Activated T-cell treated with anti-CD3 and anti-CD28 coated beads, Interleukin-2, amount 50 U/mL, for 72 hours (primary cell): ENCODE measurements at regions not wholly inside any gene's neighbourhood (a gene's known extent, or its start where the extent isn't known, plus 50 kb on each side); places are given as distances from the start of the nearest gene placed in this dataset.

ENCODE experiments used
- ATAC-seq, 2 donors: fragments of 150-1000 bp; cut with Tn5 transposase; replicated peaks in 1 of 2; 2 replicates each; pipeline ENCODE4 v1.10.0; 2021; ENCODE audit warnings: moderate library complexity in 2 of 2, mild to moderate bottlenecking in 1 of 2
- DNase-seq, 2 donors: peaks; one replicate each; pipeline ENCODE4 v3.0.0; 2021 to 2022; ENCODE audit warnings: mixed read lengths in 1 of 2
- H3K27ac Mint-ChIP-seq: one replicate; pipeline ENCODE4 v1.8.0; 2022; ENCODE audit warnings: mild to moderate bottlenecking, moderate library complexity, mixed read lengths
- H3K27me3 Mint-ChIP-seq: one replicate; pipeline ENCODE4 v1.8.0; 2022; ENCODE audit warnings: low read depth, mixed read lengths
- H3K36me3 Mint-ChIP-seq, 2 donors: one replicate each; pipeline ENCODE4 v1.8.0; 2022; ENCODE audit warnings: mixed read lengths in 2 of 2, mild to moderate bottlenecking in 1 of 2; ENCODE audit not compliant: insufficient read depth in 2 of 2
- H3K4me1 Mint-ChIP-seq: one replicate; pipeline ENCODE4 v1.8.0; 2022; ENCODE audit warnings: low read depth, mixed read lengths
- H3K4me3 Mint-ChIP-seq, 2 donors: one replicate each; pipeline ENCODE4 v1.8.0; 2022; ENCODE audit warnings: mild to moderate bottlenecking in 2 of 2, mixed read lengths in 2 of 2, moderate library complexity in 2 of 2
- H3K9me3 Mint-ChIP-seq, 2 donors: one replicate each; pipeline ENCODE4 v1.8.0; 2022; ENCODE audit warnings: mixed read lengths in 2 of 2

DNA sequence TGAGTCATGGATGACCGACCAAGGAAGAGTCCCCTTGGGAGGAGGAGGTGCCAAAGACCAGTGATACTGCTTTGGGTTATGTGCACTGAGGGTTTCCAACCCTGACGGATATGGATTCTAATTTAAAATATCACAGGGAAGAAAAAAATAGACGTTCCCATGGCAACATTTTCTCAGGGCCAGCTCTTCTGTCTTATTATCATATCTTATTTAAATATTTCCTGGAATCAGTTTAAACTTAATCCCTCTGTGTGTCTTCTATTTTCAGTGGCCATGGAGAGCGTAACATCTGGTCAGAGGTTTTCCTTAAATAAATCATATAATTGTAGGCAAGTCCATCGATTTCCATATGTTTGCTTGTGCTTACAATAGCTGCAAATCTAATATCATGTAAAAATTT is 205.4 kb upstream of the FMN2 start:
- Mint-ChIP-seq H3K4me3 (no peak overlapping the region), H3K9me3 (no peaks in the 10 kb centered on the region), H3K27me3 (no peaks in the 10 kb centered on the region), H3K4me1 (no peaks in the 10 kb centered on the region), H3K27ac (no peak overlapping the region), H3K36me3 (no peaks in the 10 kb centered on the region)
- DNase-seq (no peak), ATAC-seq (no peak)

DNA sequence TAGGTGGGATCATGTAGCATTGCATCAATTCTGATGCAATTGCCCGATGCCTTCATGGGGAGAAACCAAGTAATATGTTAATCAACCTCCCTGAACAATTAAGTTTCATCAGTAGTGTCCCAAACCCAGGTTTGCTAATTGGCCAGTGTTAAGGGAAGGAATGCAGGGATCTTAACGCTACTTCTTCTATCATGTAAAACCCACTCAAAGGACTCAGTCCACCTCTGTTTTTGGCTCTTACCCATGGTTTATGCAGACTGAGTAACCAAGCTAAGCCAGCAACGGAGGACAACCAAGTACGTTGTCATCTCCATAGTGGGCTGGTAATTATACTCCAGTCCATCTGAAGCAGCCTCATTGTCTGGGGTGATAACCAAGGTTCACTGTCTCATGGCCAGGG is 203.0 kb upstream of the FMN2 start:
- DNase-seq (no peak), ATAC-seq (no peak)
- H3K9me3 Mint-ChIP-seq: no peaks in the 10 kb centered on the region
- H3K4me3 Mint-ChIP-seq: no peak overlapping the region
- H3K36me3 Mint-ChIP-seq: no peaks in the 10 kb centered on the region
- no peaks in the 10 kb centered on the region for H3K27me3 Mint-ChIP-seq
- no peak overlapping the region for H3K27ac Mint-ChIP-seq
- no peaks in the 10 kb centered on the region for H3K4me1 Mint-ChIP-seq

DNA sequence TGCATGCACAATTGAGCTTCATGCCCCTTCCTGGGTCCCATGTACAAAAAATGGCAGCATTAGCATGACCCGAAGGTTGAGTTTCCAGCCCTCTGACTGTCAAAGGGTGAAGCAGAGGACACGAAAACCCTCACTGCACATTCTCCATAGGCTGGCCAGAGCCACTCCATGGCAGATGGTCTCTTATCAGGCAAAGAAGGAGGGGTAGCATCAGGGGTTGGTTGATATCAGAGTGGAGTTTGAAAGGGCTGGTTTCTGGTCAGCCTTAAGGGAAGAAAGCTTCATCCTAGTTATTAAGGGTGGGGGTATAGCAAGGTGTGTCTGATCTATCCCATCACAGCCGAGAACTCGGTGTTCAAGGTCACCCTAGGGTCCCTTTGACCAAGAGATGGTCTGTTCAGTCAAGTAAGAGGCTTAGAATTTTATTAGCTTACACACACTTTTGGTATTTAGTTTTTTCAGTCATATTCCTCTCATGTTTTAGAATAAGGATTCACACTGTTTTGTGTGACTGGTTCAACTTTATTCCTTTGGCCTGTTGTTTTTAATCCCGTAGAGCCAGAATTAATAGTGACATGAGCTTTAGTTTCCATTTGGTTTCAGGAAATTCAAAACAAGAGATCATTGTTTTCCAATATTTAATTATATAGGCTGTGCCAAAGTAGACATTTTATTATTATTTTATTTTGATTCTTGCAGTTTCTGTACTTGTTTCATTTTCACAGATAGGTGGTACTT is 199.9 kb upstream of the FMN2 start:
- peaks cover 7% of the 10 kb centered on the region for H3K27me3 Mint-ChIP-seq
- H3K27ac Mint-ChIP-seq: no peak overlapping the region
- DNase-seq (no peak), ATAC-seq (no peak)
- H3K36me3 Mint-ChIP-seq: no peaks in the 10 kb centered on the region
- H3K9me3 Mint-ChIP-seq: peaks cover 0 to 2% of the 10 kb centered on the region in 2 donors
- no peak overlapping the region for H3K4me3 Mint-ChIP-seq
- no peaks in the 10 kb centered on the region for H3K4me1 Mint-ChIP-seq

DNA sequence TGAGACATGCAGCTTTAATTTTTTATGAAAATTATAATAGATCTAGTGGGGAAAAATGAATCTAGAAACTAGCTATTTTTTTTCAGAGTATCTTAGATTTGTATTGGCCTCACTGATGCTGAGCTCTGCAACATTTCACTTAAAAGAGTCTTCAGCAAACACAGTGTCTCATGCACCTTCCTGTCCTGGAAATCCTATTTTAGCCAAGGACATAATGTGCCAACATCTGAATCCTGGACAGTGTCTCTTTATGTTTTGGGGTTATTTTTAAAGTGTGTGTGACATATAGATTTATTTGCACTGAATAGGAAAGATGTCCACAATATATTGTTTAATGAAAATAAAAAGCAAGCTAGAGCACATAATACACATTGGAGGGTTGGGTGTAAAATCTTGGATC is 199.1 kb upstream of the FMN2 start:
- Mint-ChIP-seq H3K4me3 (no peak overlapping the region), H3K4me1 (no peaks in the 10 kb centered on the region), H3K36me3 (no peaks in the 10 kb centered on the region), H3K27me3 (peaks cover 7% of the 10 kb centered on the region), H3K9me3 (peaks cover 0 to 2% of the 10 kb centered on the region in 2 donors), H3K27ac (no peak overlapping the region)
- DNase-seq: no peak
- no peak for ATAC-seq

DNA sequence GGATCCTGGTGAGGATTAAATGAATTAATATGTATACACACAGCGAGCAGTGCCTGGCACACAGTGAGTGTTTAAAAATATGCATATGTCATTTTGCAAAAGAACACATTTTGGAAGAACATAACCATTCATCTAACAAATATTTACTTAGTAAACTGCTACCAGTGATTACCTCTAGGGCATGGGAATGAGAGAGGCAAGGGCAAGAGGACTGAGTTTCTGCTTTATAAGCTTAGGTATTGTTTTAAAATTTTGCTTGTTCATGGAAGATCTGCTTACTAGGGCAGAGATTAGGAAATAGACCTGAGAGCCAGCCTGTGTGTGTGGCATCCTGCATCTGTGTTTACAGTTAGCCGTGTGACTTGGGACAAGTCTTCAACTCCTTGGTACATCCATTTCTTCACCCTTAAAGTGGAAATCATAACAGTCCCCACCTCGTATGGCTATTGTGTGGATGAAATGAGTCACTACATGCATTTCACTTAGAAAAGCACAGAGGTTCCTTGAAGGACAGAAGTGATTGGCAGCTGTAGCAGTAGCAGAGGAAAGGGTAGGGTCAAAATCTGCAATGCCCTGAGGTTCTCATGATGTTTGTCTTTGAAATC is 198.5 kb upstream of the FMN2 start:
- no peak overlapping the region for H3K27ac Mint-ChIP-seq
- peaks cover 4% of the 10 kb centered on the region for H3K4me1 Mint-ChIP-seq
- no peak overlapping the region for H3K4me3 Mint-ChIP-seq
- peaks cover 0 to 2% of the 10 kb centered on the region in 2 donors for H3K9me3 Mint-ChIP-seq
- ATAC-seq (peak in 1 of 2 donors; percentile 35), DNase-seq (no peak)
- peaks cover 7% of the 10 kb centered on the region for H3K27me3 Mint-ChIP-seq
- no peaks in the 10 kb centered on the region for H3K36me3 Mint-ChIP-seq

DNA sequence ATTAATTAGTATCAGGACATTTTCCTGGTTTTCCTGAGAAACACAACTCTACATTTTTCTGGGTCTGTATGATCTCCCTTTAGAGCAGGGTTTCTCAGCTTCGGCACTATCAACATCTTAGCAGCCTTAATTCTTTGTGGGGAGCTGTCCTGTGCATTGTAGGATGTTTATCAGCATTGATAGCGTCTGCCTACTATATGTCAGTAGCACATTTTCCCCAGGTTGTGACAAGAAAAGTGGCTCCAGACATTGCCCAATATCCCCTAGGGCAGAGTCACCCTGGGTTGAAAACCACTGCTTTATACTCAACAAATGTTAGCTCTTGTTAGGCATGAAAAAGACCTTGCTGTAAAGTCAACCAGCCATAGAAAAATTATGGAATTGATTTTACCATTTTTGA is 195.1 kb upstream of the FMN2 start:
- no peak for DNase-seq
- Mint-ChIP-seq H3K27me3 (peaks cover 7% of the 10 kb centered on the region), H3K4me1 (peaks cover 5% of the 10 kb centered on the region), H3K36me3 (no peaks in the 10 kb centered on the region), H3K27ac (no peak overlapping the region), H3K4me3 (no peak overlapping the region), H3K9me3 (peaks cover 0 to 2% of the 10 kb centered on the region in 2 donors)
- no peak for ATAC-seq

DNA sequence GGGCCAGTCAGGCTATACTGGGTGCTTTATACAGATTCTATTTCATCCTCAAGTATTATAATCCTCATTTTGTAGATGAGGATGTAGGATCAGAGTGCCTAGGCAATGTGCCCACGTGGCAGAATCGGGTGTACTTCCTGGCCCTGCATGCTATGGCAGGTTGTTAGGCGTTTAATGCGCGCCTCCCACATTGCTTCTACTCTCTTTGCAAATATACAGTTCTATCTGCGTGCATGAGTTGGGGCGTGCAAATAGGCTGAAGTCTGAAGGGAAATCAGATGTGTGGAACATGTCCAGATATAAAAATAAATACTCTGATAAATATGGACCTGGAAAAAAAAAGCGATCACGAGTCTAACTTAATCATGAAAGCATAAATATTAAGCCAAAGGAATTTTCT is 194.7 kb upstream of the FMN2 start:
- Mint-ChIP-seq H3K27me3 (peaks cover 7% of the 10 kb centered on the region), H3K27ac (no peak overlapping the region), H3K4me3 (no peak overlapping the region), H3K36me3 (no peaks in the 10 kb centered on the region), H3K4me1 (peaks cover 5% of the 10 kb centered on the region), H3K9me3 (peaks cover 0 to 2% of the 10 kb centered on the region in 2 donors)
- DNase-seq: no peak
- no peak for ATAC-seq

DNA sequence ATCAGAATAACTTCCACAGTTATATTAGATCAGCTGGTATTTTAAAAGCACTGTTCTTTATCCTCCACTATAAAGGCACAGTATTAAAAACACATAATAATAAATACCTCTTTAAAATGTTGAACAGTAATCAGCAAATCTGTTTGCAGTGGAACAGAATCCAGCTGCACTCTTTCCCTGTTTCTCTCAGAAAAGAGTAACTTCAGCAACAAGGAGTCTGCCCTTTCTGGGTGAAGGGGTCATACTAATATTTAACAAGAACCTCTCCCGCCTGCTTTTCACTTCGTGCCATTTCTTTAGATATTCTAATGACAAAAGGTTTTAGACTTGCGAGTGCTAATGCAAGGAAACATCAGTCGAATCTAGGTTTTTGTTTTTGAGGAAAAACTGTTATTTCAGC is 194.2 kb upstream of the FMN2 start:
- no peak for DNase-seq
- peaks cover 5% of the 10 kb centered on the region for H3K4me1 Mint-ChIP-seq
- H3K27ac Mint-ChIP-seq: no peak overlapping the region
- ATAC-seq: no peak
- H3K27me3 Mint-ChIP-seq: peaks cover 7% of the 10 kb centered on the region
- H3K9me3 Mint-ChIP-seq: peaks cover 0 to 2% of the 10 kb centered on the region in 2 donors
- no peaks in the 10 kb centered on the region for H3K36me3 Mint-ChIP-seq
- no peak overlapping the region for H3K4me3 Mint-ChIP-seq

DNA sequence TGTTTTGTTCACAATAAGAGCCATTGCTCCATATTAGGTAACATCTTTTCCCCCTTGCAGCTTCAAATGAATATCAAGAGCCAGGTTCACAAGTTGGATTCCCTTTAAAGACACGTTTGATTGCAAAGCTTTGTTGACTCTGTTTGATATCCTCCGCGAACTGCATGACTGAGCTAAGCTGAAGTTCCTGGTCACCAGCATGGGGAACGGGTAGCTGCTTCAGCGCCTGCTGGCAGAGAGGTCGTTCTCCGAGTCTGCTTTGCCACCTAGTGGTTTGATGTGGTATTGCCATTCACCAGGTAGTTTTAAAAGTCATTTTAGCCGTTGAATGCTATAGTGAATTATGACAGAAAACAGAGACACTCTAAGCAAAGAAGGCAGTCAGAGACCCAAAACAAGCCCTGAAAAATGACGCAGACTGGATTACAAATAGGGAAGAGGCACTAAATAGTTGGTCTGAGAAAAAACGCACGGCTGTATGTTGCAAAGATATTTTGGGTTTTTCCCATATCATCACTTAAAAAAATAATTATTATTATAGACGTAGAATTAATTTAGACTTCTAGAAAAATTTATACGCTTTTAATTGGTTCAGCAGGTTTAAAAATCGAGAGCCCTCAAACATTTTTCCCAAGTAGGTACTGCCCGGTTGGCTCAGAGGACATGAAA is 193.5 kb upstream of the FMN2 start:
- DNase-seq (peak; percentile 74 to 80), ATAC-seq (peak; percentile 94 to 96)
- Mint-ChIP-seq H3K27ac (no peak overlapping the region), H3K9me3 (peaks cover 0 to 2% of the 10 kb centered on the region in 2 donors), H3K27me3 (peaks cover 7% of the 10 kb centered on the region), H3K36me3 (no peaks in the 10 kb centered on the region), H3K4me1 (peaks cover 5% of the 10 kb centered on the region), H3K4me3 (no peak overlapping the region)

DNA sequence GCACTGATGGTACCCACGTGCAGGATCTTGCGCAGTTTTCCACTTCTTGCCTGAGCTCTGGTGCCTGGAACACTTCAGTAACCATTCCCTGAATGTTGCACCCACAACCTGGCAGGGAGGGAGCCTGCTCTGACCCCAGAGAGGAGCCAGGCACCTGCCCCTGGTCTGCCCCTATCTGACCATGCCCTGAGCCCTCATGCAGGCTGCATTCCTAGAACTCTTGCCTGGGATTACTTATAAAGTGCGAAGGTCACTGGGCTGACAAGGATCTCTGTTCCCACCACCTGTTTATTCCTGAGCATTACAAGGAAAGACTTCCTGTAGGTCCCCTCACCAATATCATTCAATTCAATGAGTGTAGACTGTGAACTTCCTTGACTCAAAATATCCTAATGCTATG is 191.9 kb upstream of the FMN2 start:
- Mint-ChIP-seq H3K4me1 (peaks cover 5% of the 10 kb centered on the region), H3K27me3 (peaks cover 7% of the 10 kb centered on the region), H3K4me3 (no peak overlapping the region), H3K36me3 (no peaks in the 10 kb centered on the region), H3K27ac (no peak overlapping the region), H3K9me3 (peaks cover 0 to 2% of the 10 kb centered on the region in 2 donors)
- ATAC-seq (no peak), DNase-seq (no peak)

DNA sequence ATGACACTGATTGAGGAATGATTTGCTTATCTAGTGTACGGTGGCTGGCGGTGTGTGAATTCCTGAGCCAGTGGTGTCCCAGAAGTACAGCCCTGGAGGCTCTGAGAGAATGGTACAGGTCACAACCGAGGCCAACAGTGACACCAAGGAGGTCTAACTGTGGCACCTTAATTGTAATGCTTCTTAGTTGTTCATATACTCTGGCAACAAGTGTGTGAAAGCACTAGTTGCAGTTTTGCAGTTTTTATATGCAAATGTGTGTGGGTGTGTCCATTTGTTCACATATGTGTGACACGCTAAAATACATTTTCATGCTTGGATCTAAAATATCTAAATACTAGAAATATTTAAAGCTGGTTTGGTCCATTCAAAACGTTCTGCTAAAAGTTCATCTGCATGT is 185.3 kb upstream of the FMN2 start:
- Mint-ChIP-seq H3K36me3 (no peaks in the 10 kb centered on the region), H3K4me1 (no peaks in the 10 kb centered on the region), H3K9me3 (no peaks in the 10 kb centered on the region), H3K27me3 (no peaks in the 10 kb centered on the region), H3K27ac (no peak overlapping the region), H3K4me3 (no peak overlapping the region)
- DNase-seq (no peak), ATAC-seq (no peak)

DNA sequence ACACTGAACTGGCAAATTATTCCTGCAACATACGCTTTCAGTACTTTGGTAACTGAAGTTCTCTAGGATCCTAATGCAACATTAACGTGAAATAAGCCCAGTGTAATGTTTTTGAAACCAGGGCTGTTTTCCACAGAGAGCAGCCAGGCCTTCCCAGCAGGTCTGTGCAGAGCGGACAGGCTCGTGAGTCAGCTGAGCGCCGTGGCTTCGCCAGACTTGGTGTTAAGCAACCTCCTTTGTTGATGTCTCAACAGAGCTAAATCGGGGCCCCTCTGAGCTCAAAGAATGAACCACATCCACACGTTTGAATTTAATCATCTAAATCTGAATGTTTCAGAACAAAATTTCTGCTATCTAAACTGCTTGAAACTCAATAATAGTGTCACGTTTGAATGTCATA is 181.8 kb upstream of the FMN2 start:
- H3K4me3 Mint-ChIP-seq: no peak overlapping the region
- H3K27me3 Mint-ChIP-seq: peaks cover 9% of the 10 kb centered on the region
- H3K36me3 Mint-ChIP-seq: no peaks in the 10 kb centered on the region
- DNase-seq (no peak), ATAC-seq (no peak)
- H3K27ac Mint-ChIP-seq: no peak overlapping the region
- no peaks in the 10 kb centered on the region for H3K9me3 Mint-ChIP-seq
- H3K4me1 Mint-ChIP-seq: peaks cover 4% of the 10 kb centered on the region

DNA sequence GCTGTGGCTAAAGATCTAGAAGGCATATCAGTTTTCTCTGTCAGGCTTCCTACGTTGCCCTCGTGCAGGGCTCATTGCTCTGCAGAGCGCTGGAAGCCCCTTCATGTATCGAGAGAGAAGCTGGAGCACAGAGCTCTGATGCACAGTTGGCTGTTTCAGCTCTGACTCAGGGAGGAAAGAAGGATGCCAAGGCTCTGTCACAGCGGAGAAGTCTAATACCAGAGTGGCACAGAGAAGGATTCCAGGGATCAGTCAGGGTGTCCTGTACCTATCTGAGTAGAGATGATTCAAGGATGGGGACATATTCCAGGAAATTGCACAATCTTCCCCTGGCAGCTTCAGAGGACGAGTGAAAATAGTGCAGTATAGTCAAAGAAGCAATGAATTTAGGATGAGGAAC is 179.2 kb upstream of the FMN2 start:
- no peak overlapping the region for H3K4me3 Mint-ChIP-seq
- ATAC-seq (no peak), DNase-seq (no peak)
- no peaks in the 10 kb centered on the region for H3K9me3 Mint-ChIP-seq
- H3K4me1 Mint-ChIP-seq: peaks cover 4% of the 10 kb centered on the region
- H3K36me3 Mint-ChIP-seq: no peaks in the 10 kb centered on the region
- H3K27me3 Mint-ChIP-seq: peaks cover 27% of the 10 kb centered on the region
- H3K27ac Mint-ChIP-seq: no peak overlapping the region
